Activated T-cell treated with anti-CD3 and anti-CD28 coated beads for 4 hours (primary cell): ENCODE measurements at regions not wholly inside any gene's neighbourhood (a gene's known extent, or its start where the extent isn't known, plus 50 kb on each side); places are given as distances from the start of the nearest gene placed in this dataset.

Experiments used
- DNase-seq: peaks from one replicate; pipeline ENCODE4 v3.0.0-alpha.2; 2020

DNA sequence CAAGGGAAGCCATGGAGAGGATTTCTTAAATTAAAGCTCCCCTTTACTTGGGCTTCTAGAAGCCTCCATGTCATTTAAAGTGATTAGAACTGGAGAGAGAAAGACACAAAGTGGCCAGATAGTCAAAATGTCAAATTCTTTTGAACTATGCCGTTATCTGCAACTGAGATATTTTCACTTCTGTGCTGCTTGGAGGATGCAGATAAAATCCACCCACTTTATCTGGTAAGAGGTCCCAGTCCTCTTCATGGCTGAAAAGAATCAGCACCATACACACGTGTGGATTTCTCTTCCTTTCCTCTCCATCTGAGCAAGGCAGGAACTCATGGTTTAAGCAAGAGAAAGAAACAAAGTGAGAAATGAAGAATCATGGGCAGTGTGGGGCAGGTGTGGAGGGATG, 276.9 kb upstream of the RUNX1 start:
- no peak for DNase-seq

DNA sequence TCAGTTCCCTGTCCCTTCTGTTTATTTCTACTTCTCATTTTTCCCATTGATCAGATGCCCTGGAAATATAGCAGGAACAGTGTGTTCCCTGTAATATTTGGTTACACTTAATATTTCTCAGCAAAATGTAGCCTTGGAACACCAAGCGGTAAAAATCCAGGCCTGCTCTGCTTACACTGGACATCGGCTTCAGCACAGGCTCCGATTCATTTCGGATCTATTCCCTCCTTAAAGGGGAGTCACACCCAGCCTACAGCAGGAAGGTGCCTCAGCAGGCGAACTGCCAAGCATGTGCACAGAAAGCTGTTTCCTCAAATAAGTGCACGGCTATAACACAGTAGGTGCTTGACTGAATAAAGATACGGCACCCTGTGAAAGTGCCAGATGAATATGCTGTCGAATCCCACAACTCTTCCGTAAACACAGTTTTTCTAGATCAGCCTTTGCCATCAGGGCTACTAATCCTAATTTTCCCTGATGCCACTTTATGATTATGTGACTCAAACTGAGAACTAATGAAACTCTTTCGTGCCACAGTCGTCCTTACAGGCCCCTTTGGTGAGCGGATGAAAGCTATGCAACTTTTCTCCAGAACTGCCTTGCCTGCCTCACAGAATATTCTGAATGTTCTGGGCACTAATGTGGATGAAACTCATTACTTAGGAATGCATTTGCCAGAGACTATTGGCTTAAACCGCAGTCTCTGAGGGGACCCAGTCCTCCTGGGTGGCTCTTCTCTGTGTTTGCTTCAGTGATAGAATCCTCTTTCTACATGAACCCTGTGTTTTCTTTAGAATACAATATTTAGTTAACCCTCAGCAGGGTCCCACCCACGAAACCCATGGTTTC, 275.5 kb upstream of the RUNX1 start:
- DNase-seq = no peak

DNA sequence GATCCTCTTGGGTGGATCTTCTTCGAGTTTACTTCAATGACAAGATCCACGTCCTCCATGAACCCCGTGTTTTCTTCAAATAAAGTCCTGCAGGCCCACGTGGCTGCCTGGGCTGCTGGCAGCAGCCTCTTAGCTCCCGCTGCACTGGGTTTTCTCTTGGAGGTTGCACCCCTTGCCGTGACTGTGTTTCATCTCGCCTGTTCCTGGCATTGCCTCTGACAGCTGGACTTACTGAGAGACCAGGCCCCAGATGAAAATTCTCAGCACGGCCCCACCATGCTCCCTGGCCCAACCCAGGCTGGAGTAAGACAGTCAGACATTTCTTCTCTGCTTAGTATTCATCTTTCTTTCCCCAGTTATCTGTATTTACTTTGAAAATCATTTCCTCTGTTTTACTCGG, 274.8 kb upstream of the RUNX1 start:
- no peak for DNase-seq

DNA sequence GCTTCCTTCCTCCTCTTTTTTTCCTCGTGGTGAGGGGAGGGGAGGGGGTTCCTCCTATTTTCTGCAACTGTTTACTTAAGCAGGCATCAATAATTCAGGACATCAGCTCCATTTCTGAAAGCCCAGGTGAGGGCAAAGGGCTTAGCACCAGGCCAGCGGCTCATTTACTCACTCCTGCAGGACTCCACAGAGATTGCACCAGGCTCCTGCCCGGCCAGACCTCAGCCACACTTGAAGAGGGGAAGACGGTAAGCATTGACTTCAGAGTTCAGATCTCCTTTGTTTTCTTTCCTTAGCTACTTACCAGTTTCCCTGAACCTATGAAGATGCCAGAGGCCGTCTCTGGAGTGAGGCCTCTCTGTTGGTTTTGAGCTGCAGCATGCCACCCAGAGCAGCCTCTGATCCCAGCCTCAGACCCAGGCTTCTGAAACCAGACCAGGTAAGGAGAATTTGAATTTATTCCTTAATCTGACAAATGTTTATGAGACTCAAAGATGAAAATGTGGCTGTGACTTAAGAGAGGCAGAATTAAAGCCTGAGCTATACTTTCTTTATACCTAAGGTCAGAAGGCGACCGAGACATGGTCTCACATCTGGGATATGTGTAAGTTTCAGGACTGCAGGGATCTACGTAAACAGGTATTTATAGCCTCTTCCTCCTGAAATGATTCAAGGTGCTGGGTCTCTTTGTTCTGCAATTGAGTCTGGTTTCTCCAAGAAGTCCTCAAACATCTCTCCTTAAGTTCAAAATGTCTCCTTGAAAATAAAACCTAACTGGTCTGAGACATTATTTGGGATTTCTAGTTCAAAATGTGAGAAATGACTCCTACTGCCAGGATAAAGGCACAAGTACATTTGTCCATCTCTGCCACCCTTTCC, 272.5 kb upstream of the RUNX1 start:
- DNase-seq = no peak

DNA sequence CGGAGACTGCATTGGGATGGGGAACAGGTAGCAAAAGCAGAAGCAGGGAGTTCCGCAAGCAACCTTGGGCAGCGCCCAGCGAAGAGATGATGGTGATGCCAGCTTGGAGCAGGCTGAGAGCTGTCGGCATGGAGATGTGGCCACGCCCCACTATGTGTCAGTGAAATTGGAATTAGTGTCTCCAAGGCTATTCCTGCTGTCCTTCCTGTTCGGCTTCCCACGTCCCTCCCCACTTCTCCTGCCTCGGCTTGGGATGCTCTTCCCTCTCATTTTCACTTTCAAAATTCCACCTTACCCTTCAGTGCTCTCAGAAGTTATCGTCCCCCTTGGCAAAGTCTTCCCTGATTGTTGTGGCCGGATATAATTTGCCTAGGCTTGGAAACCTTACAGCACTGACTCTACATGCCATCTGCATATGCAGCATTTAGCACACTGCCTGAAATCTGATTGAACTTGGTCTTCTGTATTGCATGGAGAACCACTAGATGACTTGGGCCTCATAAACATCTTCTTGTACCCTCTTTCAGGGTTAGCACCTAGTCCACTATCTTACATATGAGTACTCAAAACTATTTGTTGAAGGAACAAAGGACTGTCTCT, 270.7 kb upstream of the RUNX1 start:
- DNase-seq = no peak

DNA sequence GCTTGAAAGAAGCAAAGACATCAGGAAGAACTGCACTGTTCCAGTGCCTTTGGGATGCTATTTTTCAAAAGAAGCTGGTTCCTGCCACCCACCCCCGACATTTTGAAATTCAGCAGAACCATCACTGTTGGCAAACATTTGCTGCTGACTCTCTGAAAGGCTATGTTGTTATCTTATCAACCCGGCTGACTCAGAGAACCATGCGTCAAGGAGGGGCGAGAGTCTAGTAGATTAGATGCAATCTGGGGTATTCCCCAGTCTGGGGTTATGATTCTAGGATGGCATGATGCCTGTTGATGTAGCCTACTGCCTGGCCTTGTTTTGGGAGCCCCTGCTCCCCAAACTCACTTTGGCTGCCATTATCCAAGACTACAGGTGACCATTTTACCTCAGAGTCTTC, 267.8 kb upstream of the RUNX1 start:
- no peak for DNase-seq

DNA sequence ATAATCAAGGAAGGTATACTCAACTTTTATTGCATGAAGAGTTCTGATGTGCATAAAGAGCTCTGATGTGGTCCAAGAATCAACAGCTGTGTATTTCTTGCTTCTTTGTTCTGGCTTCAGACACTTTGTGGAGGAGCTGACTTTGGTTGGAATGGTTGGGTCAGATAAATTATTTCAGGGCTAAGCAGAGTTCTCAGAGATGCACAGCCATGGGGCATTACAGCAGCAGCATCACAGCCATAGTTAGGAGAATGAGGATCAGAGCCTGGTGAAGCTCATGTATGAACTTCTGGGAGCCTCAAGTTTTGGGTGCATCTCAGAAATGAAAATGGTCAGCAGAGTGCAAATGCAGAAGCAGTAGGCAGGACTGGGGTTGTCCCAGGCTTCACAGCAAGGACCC, 267.4 kb upstream of the RUNX1 start:
- DNase-seq = no peak

DNA sequence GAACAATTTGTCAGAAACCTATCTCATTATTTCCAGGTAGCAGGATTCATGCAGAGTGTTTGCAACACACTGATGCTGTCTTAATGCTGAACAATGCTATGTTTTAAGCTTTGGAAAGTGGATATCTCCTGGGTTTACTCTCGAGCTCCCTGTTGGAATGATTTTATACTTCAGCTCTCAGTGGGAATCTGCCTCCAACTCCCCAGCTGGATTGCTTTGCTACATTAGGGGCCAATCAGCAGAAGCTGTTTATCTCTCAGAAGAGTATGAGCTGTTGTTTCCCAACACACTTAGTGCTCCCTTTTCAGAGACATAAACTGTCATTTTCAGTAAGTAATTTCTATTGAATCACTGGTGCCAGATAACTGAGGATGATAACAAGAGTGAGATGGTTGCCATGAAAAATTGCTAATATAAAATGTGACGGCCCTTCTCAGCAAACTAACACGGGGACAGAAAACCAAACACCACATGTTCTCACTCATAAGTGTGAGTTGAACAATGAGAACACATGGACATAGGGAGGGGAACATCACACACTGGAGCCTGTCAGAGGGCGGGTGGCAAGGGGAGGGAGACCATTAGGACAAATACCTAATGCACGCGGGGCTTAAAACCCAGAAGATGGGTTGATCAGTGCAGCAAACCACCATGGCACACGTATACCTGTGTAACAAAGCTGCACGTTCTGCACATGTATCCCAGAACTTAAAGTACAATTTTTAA, 265.9 kb upstream of the RUNX1 start:
- DNase-seq = no peak

DNA sequence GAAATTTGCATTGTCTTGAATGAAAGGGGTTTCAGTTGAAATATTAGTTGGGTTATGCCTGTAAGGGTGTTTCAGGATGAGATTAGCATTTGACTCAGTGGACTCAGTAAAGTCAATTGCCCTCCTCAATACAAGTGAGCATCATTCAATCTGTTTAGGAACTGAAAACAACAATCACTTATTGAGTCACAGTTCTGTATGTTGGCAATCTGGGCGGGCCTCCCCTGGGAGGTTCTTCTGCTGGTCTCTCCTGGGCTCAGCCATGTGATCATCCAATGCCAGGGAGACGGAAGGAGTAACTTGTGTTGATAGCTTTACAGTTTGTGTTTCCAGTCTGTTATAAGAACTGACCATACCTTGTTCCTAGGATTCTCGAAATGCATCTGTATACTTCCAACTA, 262.9 kb upstream of the RUNX1 start:
- DNase-seq = no peak

DNA sequence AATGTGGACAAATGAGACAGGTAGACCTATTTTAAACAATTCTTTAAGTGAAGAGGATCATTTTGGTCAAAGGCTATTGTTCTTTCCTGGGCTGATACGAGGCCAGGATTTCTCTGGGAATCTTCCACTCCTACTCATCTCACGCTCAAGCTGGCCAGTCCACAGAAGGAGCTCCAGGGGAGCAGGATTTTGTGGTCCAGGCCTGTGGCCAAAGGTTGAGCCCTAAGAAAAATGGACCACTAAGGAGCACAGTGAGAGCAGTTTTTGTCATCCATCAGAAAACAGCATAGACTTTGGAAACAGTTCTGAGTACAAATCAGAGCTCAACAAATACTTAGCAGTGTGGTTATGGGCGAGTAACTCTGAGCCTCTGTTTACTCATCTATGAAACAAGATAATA, 260.2 kb upstream of the RUNX1 start:
- DNase-seq = no peak

DNA sequence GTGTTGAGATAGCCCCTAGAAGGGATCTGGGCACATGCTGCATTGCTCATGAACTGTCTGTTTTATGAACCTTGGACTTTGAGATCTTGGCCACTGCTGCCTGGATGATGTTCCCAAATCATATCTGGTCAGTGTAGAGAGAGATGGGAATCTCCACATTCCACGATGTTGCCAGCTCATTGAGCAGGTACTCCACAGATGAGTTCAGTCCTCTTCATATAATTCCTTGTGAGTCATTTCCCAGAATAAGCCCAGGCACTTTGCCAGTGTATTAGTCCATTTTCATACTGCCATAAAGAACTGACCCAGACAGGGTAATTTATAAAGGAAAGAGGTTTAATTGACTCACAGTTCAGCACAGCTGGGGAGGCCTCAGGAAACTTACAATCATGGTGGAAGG, 254.0 kb upstream of the RUNX1 start:
- no peak for DNase-seq

DNA sequence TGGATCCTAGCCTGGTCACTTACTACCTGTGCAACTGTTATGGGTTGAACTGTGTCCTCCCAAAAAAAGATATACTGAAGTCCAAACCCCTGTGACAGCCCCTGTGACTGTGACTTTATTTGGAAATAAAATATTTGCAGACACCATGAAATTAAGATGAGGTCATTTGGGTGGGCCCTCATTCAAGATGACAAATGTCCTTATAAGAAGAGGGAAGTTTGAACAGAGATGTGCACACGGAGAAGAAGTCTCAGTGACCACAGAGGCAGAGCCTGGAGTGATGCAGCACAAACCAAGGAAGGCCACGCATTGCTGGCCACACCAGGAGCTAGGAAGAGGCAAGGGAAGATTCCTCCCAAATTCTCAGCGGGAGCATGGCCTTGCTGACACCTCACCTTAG, 249.7 kb upstream of the RUNX1 start:
- no peak for DNase-seq

DNA sequence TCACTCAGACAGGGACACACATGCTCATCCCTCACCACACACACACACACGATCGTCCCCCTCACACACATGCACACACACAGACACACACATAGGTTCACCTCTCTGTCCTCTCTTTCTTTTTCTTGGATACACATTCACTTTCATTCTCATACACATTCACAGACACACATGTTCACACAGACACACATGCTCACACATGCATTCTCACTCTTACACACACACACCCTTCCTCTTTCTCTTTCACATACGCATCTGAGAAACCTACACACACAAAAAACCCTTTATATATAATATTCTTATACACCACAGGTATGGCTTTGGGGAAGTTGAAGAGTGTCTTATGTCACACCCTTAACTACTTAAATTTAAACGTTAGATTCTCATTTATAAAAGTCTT, 248.6 kb upstream of the RUNX1 start:
- no peak for DNase-seq

DNA sequence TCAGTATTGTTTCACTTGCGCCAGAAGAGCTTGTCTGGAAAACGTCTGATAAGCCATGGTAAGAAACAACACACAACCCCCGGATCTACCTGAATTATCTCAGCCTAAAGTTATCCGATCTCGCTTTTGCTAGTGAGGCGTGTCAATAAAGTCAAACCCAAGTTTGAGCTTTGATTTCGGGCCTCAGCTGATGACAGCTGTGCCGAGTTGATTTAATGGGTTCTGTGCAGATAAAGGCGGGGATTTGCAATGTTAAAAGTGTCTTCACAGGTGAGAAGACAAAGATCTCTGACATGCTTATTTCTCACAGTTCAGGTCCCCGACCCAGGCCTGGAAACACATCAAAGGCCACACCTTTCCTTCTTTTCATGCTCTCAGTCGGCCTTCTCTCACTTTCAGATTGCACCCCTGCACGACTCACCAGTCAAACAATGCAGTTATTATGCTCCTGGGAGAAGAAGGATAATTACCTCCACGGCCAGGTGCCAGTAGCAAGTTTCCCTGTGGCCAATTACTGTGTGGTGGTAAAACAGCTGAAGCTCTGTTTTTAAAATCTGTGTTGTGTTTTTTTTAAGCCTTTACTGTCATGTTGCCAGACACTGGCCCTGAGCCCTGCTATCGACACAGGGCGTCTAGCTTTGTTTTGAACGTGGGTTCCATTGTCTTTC, 245.3 kb upstream of the RUNX1 start:
- no peak for DNase-seq

DNA sequence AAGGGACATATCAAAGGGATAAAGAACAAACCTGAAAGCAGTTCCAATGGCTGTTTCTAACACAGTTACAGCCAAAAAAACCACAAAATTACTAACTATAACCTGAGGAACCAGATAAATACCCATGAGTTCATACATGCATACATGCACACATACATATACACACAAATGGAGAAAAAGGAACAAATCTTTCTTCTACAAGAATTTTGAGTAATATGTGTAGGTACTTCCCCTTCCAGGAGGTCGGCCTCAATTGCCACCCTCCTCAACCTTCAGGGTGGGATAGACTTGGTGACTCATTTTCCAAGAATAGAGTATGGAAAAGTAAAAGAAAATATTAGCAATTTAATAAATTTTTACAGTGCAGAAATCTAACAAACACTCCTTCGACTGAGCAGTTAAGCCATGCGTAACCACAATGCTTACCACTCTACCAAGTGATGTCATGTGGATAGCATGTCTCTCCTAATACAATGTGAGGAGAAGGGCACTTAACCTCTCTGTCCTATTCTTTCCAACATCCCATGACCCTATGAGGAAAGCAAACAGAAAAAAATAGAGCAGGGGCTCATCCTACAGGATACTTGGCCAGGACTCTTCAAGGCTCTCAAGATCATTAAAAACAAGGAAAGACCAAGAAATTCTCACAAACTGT, 243.0 kb upstream of the RUNX1 start:
- no peak for DNase-seq

DNA sequence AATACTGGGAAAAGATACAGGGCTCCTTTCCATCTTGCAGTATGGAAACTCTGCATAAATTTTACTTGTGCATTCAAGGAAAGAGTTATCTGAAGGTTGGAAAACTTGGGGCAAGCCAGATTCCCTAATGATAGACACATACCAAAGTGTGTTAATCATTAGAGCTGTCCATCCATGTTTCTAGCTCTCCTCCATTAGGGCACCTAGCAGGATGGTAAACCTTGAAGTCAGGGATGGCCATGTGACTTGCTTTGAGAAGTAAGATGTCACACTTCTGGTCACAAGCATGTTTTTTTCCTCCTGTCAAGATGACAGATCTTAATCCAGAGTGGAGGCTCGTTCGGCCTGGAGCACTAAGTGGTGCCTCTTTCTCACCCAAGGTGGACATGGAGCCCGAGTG, 241.9 kb upstream of the RUNX1 start:
- DNase-seq = no peak

DNA sequence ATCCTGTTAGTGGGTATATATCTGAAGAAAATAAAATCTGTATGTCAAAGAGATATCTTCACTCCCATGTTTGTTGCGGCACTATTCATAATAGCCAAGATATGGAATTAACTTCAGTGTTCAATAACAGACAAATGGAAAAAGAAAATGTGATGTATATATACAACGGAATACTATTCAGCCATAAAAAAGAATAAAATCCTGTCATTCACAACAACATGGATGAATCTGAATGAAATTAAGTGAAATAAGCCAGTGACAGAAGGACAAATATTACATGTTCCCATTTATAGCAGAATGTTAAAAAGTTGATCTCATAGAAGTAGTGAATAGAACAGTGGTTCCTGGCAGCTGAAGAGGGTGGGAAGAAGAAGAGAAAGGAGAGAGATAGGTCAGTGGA, 239.1 kb upstream of the RUNX1 start:
- no peak for DNase-seq

DNA sequence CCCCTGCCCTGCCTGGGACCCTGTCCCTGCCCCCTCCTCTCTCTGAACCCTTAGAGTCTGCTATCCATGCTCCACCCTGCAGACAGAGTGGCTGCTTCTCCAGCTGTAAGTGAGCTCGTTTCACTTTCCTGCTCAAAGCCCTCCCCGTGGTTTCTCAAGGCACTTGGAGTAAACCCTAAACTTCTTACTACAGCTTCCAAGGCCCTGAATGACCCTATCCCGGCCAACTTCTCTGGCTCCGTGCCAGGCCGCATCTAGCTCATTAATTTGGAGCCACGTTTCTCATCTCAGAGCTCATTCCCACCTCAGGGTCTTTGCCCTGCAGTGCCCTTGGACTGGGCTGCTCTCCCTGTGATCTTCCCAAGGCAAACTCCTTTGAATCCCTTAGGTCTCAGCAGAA, 235.1 kb upstream of the RUNX1 start:
- no peak for DNase-seq

DNA sequence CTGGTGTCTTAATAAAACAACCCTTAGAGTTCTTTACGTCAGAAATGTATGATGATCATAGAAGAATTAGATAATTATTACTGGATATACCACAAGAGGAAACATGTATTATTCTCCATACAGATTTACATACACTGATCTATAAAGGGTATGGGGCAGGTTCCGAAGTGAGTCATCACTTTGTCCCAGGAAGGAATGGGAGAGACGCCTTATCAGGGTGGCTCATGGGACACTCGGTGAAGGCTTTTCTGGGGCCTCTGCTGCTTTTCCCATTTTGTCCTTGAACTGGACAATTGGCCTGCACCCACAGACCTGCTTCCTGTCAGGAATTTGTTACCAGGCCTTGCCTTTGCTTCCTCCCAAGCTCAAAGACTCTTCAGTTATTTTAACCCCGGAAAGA, 233.8 kb upstream of the RUNX1 start:
- no peak for DNase-seq

DNA sequence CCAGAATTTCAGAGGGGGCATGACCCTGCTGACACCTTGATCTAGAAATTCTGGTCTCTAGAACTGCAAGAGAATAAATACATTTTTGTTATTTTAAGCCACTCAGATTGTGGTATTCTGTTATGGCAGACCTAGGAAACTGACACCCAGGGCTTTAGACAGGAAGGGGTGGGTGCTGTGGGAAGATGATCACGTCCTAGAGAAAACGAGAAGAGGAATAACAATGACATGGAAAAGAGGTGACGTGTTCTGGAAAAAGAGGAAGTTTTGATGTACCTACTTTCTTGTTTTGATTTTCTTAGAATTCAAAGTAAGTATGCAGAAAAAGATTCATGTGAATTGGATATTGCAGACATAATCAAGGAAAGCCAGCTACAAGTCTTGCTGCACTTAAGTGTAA, 232.9 kb upstream of the RUNX1 start:
- DNase-seq = no peak

DNA sequence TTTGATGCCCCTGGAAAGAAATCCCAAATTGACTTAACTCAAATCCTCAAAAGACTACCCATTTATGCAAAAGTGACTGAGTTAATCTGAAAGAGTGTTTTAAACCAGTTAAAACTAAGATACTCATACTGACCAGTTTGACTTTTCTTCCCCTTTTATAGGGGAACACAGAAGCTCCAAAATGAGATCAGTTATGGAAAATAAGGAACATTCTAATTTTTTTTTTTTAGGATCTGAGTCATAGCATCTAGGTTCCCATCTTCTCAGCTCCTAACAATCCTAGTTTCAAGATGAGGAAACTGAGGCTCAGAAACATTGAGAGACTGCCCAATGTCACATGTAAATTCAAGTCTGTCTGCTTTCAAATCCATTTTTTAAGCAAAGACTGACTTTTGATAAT, 231.1 kb upstream of the RUNX1 start:
- no peak for DNase-seq

DNA sequence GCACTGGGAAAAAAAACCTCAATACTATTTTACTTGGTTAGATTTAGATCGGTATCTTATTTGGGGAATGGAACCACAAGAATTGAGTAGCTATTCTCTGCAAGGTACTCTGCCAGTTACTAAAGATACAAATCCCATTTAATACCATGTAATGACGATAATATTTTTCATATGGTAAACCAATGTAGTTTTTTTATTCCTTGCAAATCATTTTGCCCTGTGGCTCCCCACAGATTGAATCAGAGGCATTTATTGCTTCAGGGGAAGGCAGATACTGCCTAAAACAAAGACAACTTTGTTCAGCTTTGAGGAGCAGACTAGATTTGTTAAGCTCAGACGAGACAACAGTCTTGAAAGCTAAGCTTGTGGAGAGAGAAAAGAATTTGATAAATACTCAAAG, 226.7 kb upstream of the RUNX1 start:
- no peak for DNase-seq
